ENCODE measurements at regions not wholly inside any gene's neighbourhood (a gene's known extent, or its start where the extent isn't known, plus 50 kb on each side); places are given as distances from the start of the nearest gene placed in this dataset.

GRCh38 chr16:86632206-86632605 is 53.9 kb downstream of the FOXL1 start:
- peaks cover 9% of the 10 kb centered on the region for H3K27me3 Mint-ChIP-seq
- no peak overlapping the region for H3K4me3 Mint-ChIP-seq
- no peaks in the 10 kb centered on the region for H3K4me1 Mint-ChIP-seq
- no peak overlapping the region for H3K27ac Mint-ChIP-seq
- no peaks in the 10 kb centered on the region for H3K9me3 Mint-ChIP-seq
- H3K36me3 Mint-ChIP-seq, result no peaks in the 10 kb centered on the region

GRCh38 chr16:86632944-86633343 is 54.6 kb downstream of the FOXL1 start:
- peaks cover 9% of the 10 kb centered on the region for H3K27me3 Mint-ChIP-seq
- no peak overlapping the region for H3K4me3 Mint-ChIP-seq
- no peaks in the 10 kb centered on the region for H3K4me1 Mint-ChIP-seq
- H3K36me3 Mint-ChIP-seq, result no peaks in the 10 kb centered on the region
- H3K9me3 Mint-ChIP-seq, result no peaks in the 10 kb centered on the region
- no peak overlapping the region for H3K27ac Mint-ChIP-seq

GRCh38 chr16:86634292-86634691 is 55.9 kb downstream of the FOXL1 start:
- Mint-ChIP-seq H3K27ac (no peak overlapping the region), H3K4me3 (no peak overlapping the region), H3K9me3 (no peaks in the 10 kb centered on the region), H3K27me3 (peaks cover 9% of the 10 kb centered on the region), H3K36me3 (no peaks in the 10 kb centered on the region), H3K4me1 (no peaks in the 10 kb centered on the region)

- no peaks in the 10 kb centered on the region for H3K9me3 Mint-ChIP-seq
- no peak overlapping the region for H3K27ac Mint-ChIP-seq
These were observed 57.0 kb downstream of the FOXL1 start for GRCh38 chr16:86635176-86635876.

DNA sequence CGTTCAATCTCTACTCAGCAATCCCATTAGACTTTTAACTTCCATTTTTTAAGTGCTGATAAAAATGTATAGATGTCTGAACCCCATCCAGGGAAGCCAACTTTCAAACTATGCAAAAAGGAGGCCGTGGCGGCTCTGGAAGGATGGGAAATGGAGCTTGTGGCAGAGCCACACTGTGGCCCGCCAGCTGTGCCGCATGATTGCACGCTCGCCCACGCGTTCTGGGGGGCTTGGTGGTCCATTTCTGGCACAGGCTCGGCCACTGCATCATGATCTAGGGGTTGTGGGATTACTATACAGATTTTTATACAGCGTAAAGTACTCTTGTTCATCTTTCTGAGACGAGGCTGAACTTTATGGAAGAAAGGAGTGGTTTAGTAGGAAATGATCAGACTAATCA is 57.6 kb downstream of the FOXL1 start:
- Mint-ChIP-seq H3K9me3 (no peaks in the 10 kb centered on the region), H3K27ac (no peak overlapping the region), H3K27me3 (peaks cover 9% of the 10 kb centered on the region), H3K4me1 (no peaks in the 10 kb centered on the region), H3K4me3 (no peak overlapping the region), H3K36me3 (no peaks in the 10 kb centered on the region)

More at GRCh38 chr16:86635176-86635876, 57.0 kb downstream of the FOXL1 start:
- Mint-ChIP-seq H3K36me3 (no peaks in the 10 kb centered on the region), H3K4me3 (no peak overlapping the region), H3K4me1 (no peaks in the 10 kb centered on the region), H3K27me3 (peaks cover 10% of the 10 kb centered on the region)

DNA sequence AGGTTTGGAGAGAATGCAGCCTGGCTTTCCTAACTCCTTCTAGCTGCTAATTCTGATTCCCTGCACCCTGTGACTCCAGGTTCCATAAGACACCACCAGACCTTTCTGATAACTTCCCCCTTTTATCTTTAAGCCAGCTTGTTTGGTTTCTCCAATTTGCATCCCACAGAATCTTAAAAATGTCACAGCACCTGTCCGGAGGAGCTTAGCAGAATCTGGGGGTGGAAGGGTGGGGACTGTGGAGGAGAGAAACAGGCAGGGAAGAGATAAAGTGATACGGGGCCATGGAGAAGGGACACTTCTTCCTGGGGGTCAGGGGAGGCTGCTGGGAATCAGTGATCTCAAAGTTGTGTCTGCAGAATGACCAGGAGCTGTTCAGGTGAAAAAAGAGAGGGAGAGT is 59.4 kb downstream of the FOXL1 start:
- no peak overlapping the region for H3K4me3 Mint-ChIP-seq
- no peaks in the 10 kb centered on the region for H3K36me3 Mint-ChIP-seq

DNA sequence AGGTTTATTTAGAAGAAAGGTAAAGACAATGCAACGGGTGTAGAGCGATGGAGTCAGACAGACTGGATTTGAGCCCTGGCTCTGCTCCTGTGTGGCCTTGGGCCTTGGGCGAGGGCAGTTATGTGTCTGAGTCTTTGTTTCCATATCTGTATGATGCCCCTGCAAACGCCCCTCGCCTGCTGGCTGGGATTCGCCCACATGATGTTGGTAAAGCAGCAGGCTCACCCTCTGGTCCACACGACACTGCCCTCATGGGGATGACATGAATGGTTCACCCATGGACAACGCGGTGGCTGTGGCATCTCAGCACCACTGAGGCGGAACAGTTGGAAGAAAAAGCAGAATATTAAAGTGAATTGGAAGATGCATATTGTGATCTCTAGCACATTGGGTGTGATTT is 60.3 kb downstream of the FOXL1 start:
- H3K4me1 Mint-ChIP-seq, result no peaks in the 10 kb centered on the region
- H3K9me3 Mint-ChIP-seq, result no peaks in the 10 kb centered on the region
- H3K36me3 Mint-ChIP-seq, result no peaks in the 10 kb centered on the region
- peaks cover 5% of the 10 kb centered on the region for H3K27me3 Mint-ChIP-seq
- no peak overlapping the region for H3K27ac Mint-ChIP-seq
- no peak overlapping the region for H3K4me3 Mint-ChIP-seq

More for the DNA sequence above, 59.4 kb downstream of the FOXL1 start:
- Mint-ChIP-seq H3K4me1 (no peaks in the 10 kb centered on the region), H3K27ac (no peak overlapping the region), H3K9me3 (no peaks in the 10 kb centered on the region), H3K27me3 (peaks cover 7% of the 10 kb centered on the region)

DNA sequence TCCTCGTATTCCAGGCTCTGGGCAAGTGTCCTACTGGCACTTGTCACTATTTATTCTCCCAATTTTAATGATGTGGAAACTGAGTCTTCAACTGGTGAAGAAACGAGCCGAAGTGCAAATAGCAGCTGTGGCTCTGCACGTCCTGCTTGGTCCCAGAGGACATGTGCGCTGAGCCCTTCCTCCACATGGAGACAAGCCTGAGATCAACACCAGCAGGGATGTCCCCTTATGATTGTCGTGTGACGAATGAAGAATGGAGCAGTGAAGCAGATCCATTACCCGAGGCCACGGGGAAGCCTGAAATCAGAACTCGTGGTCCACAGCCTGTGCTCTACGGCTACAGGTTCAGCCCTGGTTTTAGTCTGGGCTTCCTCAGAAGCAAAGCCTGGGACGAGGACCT is 61.0 kb downstream of the FOXL1 start:
- Mint-ChIP-seq H3K27ac (no peak overlapping the region), H3K9me3 (no peaks in the 10 kb centered on the region), H3K27me3 (peaks cover 5% of the 10 kb centered on the region), H3K36me3 (no peaks in the 10 kb centered on the region), H3K4me3 (no peak overlapping the region), H3K4me1 (no peaks in the 10 kb centered on the region)

DNA sequence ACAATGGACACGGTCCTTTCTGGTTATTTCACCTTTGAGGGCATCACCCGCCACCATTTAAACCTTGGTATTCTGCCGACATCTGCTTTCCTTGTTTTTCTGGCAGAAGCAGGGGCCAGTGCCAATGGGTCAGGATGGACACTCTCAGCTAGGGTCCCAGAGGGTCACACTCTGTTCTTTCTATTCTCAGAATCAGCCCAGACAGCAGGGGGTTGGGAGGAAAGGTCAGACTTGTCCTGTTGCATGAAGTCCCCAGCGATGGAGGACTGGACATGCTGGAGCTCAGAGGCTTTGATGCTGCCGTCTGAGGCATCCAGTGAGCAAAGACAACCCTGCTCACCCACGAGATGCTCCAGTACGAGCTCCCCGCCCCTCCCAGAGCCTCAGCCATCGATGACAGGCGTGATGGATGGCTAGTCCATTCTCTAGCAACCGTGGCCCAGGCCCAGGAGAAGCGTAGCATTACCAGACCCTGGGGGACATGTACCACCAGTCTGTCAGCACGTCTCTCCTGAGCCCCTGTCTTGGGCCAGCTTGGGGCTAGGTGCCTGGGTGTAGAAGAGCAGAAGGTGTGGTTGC is 62.0 kb downstream of the FOXL1 start:
- H3K4me1 Mint-ChIP-seq, result no peaks in the 10 kb centered on the region
- no peak overlapping the region for H3K4me3 Mint-ChIP-seq
- H3K36me3 Mint-ChIP-seq, result no peaks in the 10 kb centered on the region
- no peaks in the 10 kb centered on the region for H3K9me3 Mint-ChIP-seq
- peaks cover 5% of the 10 kb centered on the region for H3K27me3 Mint-ChIP-seq
- H3K27ac Mint-ChIP-seq, result no peak overlapping the region

- Mint-ChIP-seq H3K27me3 (peaks cover 2% of the 10 kb centered on the region), H3K4me1 (no peaks in the 10 kb centered on the region), H3K36me3 (no peaks in the 10 kb centered on the region), H3K4me3 (no peak overlapping the region), H3K27ac (no peak overlapping the region), H3K9me3 (no peaks in the 10 kb centered on the region)
These were observed 63.7 kb downstream of the FOXL1 start for GRCh38 chr16:86642087-86642486.

DNA sequence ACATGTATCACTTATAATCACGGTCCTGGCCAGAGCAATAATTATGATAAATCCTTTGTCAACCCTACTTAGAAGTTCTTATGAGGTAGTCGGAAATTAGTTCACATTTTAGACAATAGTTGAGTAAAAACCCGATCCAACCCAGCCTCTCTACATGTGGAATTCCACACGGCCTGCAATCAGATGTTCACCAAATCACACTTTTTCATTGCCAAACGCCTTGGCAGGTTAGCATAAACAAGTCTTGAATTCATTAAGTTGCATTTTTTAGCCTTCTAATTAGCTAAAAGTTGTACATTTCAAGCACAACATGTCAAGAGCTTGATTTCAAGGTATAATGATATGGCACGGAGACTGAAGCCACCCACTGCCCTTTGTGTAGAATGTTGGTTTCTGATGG is 65.3 kb downstream of the FOXL1 start:
- Mint-ChIP-seq H3K36me3 (no peaks in the 10 kb centered on the region), H3K4me1 (no peaks in the 10 kb centered on the region), H3K27me3 (peaks cover 3% of the 10 kb centered on the region), H3K9me3 (no peaks in the 10 kb centered on the region), H3K4me3 (no peak overlapping the region), H3K27ac (no peak overlapping the region)

DNA sequence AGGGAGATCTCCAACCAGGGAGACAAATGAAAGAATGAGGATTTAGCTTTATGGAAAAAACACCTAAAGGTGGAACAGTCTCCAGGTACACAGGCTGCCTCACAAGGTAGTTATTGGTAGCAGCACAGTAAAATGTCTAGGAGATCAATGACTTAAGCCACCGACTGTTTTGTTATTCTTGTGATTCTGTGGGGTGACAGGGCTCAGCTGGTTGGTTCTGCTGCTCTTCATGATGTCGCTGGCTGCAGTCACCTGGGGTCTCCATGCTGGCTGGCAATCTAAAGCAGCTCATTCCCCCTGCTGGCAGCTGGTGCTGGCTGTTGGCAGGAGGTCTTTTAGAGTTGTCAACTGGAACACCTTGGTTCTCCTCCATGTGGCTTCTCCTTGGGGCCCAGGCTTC is 69.2 kb downstream of the FOXL1 start:
- Mint-ChIP-seq H3K36me3 (no peaks in the 10 kb centered on the region), H3K4me1 (no peaks in the 10 kb centered on the region), H3K9me3 (no peaks in the 10 kb centered on the region), H3K4me3 (no peak overlapping the region), H3K27me3 (peaks cover 2% of the 10 kb centered on the region), H3K27ac (no peak overlapping the region)

DNA sequence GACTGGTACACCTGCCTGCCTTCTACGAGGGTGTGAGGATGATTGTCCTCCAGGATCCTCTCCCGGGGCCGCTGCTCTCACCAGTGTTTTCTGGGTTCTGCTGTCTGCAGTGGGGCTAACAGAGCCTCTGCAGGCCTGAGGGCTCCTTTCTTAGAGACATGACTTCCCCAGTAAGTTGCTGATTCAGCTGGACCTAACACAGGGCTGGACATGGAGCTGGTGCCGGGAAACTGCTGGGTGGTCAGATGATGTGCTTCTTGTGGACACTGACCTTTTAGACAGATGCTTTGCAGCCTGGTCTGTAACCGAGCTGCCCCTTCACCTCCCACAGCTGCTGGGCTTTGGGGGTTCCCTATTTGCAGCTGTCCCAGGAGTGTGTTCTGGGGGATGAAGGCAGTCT is 71.5 kb downstream of the FOXL1 start:
- Mint-ChIP-seq H3K4me1 (no peaks in the 10 kb centered on the region), H3K27ac (no peak overlapping the region), H3K36me3 (no peaks in the 10 kb centered on the region), H3K4me3 (no peak overlapping the region), H3K27me3 (peaks cover 2% of the 10 kb centered on the region), H3K9me3 (no peaks in the 10 kb centered on the region)

DNA sequence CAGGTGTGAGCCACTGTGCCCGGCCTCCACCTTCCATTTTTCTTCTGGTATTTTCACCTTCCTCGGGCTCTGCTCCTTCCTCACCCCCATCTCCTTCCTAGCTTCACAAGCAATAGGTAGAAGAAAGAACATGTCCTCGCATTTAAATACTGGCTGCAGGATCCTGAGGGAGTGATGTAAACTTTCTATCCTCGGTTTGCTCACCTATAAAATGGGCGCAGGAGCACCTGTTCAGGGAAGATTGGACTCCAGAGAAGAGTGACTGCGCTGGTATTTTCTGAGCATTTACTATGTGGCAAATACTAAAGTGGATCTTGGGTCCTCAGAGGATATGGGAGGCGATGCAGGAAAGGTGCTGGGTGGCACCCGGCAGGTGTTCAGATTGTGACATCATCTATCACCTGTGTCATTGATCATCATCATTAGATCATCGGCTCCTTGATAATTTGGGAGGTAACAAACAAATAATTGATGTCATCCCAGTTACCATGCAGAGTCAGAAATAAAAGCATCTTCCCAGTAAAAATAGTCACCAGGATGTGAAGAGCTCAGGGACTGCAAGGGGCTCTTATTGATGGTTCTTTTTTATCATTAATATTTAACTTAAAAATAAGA is 72.8 kb downstream of the FOXL1 start:
- H3K27ac Mint-ChIP-seq, result no peak overlapping the region
- H3K9me3 Mint-ChIP-seq, result no peaks in the 10 kb centered on the region
- no peak overlapping the region for H3K4me3 Mint-ChIP-seq
- H3K4me1 Mint-ChIP-seq, result no peaks in the 10 kb centered on the region
- no peaks in the 10 kb centered on the region for H3K36me3 Mint-ChIP-seq
- peaks cover 3% of the 10 kb centered on the region for H3K27me3 Mint-ChIP-seq

- Mint-ChIP-seq H3K4me1 (no peaks in the 10 kb centered on the region), H3K4me3 (no peak overlapping the region), H3K9me3 (no peaks in the 10 kb centered on the region), H3K27me3 (peaks cover 4% of the 10 kb centered on the region), H3K27ac (no peak overlapping the region), H3K36me3 (no peaks in the 10 kb centered on the region)
These were observed 73.5 kb downstream of the FOXL1 start for GRCh38 chr16:86651823-86652222.

- Mint-ChIP-seq H3K4me3 (no peak overlapping the region), H3K4me1 (no peaks in the 10 kb centered on the region), H3K9me3 (no peaks in the 10 kb centered on the region), H3K36me3 (no peaks in the 10 kb centered on the region), H3K27me3 (peaks cover 5% of the 10 kb centered on the region), H3K27ac (no peak overlapping the region)
These were observed 75.1 kb downstream of the FOXL1 start for GRCh38 chr16:86653285-86654006.

Data from activated naive CD4-positive, alpha-beta T cell treated with anti-CD3 and anti-CD28 coated beads, Interleukin-2, amount 50 U/mL, for 24 hours (primary cell).